H9 (cell line): ENCODE measurements at regions not wholly inside any gene's neighbourhood (a gene's known extent, or its start where the extent isn't known, plus 50 kb on each side); places are given as distances from the start of the nearest gene placed in this dataset.

Experiments used
- DNase-seq: peaks from one replicate; pipeline ENCODE4 v3.0.0-alpha.2; 2017
- H2AFZ ChIP-seq: one replicate; pipeline ENCODE4 v1.6.1; 2013; ENCODE audit warnings: mild to moderate bottlenecking, low read length, control low read depth, moderate library complexity
- H2AK5ac ChIP-seq: 2 replicates; pipeline ENCODE4 v1.6.1; 2013; ENCODE audit warnings: low read length, control low read depth, mixed read lengths; ENCODE audit not compliant: insufficient read length
- H2BK120ac ChIP-seq: one replicate; pipeline ENCODE4 v1.6.1; 2013; ENCODE audit warnings: low read depth, mild to moderate bottlenecking, low read length, control low read depth, inconsistent platforms; ENCODE audit not compliant: poor library complexity, severe bottlenecking
- H2BK12ac ChIP-seq: 2 replicates; pipeline ENCODE4 v1.6.1; 2013; ENCODE audit warnings: low read length, control low read depth, mixed read lengths, low read depth; ENCODE audit not compliant: insufficient read length
- H2BK15ac ChIP-seq: 2 replicates; pipeline ENCODE4 v1.6.1; 2013; ENCODE audit warnings: low read depth, low read length, control low read depth
- H2BK20ac ChIP-seq: one replicate; pipeline ENCODE4 v1.6.1; 2013; ENCODE audit warnings: low read depth, mild to moderate bottlenecking, low read length, control low read depth, inconsistent platforms; ENCODE audit not compliant: poor library complexity, severe bottlenecking
- H2BK5ac ChIP-seq: 2 replicates; pipeline ENCODE4 v1.6.1; 2013; ENCODE audit warnings: low read length, control low read depth, mixed read lengths; ENCODE audit not compliant: insufficient read length
- H3K14ac ChIP-seq: 2 replicates; pipeline ENCODE4 v1.6.1; 2013; ENCODE audit warnings: low read length, control low read depth; ENCODE audit not compliant: insufficient read depth
- H3K18ac ChIP-seq: 2 replicates; pipeline ENCODE4 v1.6.1; 2013; ENCODE audit warnings: low read depth, mild to moderate bottlenecking, mixed read lengths, low read length, control low read depth; ENCODE audit not compliant: insufficient read length
- H3K23ac ChIP-seq: 2 replicates; pipeline ENCODE4 v1.6.1; 2013; ENCODE audit warnings: low read length, control low read depth, mixed read lengths, low read depth; ENCODE audit not compliant: insufficient read length
- H3K23me2 ChIP-seq: 2 replicates; pipeline ENCODE4 v1.6.1; 2013; ENCODE audit warnings: low read depth, mild to moderate bottlenecking, mixed read lengths, low read length, control low read depth; ENCODE audit not compliant: insufficient read length, poor library complexity, severe bottlenecking
- H3K27ac ChIP-seq: 2 replicates; pipeline ENCODE4 v1.5.1; 2013; ENCODE audit warnings: low read length, control low read depth, mixed read lengths, low read depth; ENCODE audit not compliant: insufficient read length
- H3K27me3 ChIP-seq: 2 replicates; pipeline ENCODE4 v1.6.1; 2013; ENCODE audit warnings: low read length, control low read depth, inconsistent platforms; ENCODE audit not compliant: insufficient read depth
- H3K4ac ChIP-seq: 2 replicates; pipeline ENCODE4 v1.6.1; 2013; ENCODE audit warnings: low read depth, mild to moderate bottlenecking, control low read depth, inconsistent platforms, low read length, moderate library complexity
- H3K4me1 ChIP-seq: 2 replicates; pipeline ENCODE4 v1.6.1; 2013; ENCODE audit warnings: low read length, control low read depth, inconsistent platforms; ENCODE audit not compliant: insufficient read depth
- H3K4me2 ChIP-seq: 2 replicates; pipeline ENCODE4 v1.6.1; 2013; ENCODE audit warnings: low read length, control low read depth, mixed read lengths; ENCODE audit not compliant: insufficient read length, insufficient read depth
- H3K56ac ChIP-seq: 2 replicates; pipeline ENCODE4 v1.6.1; 2013; ENCODE audit warnings: low read depth, mild to moderate bottlenecking, mixed read lengths, low read length, control low read depth; ENCODE audit not compliant: insufficient read length
- H3K79me1 ChIP-seq: 2 replicates; pipeline ENCODE4 v1.6.1; 2013; ENCODE audit warnings: low read depth, mild to moderate bottlenecking, moderate library complexity, low read length, control low read depth, inconsistent platforms; ENCODE audit not compliant: insufficient read depth, poor library complexity, severe bottlenecking
- H3K79me2 ChIP-seq: 2 replicates; pipeline ENCODE4 v1.6.1; 2013; ENCODE audit warnings: low read length, control low read depth, inconsistent platforms; ENCODE audit not compliant: insufficient read depth
- H3K9ac ChIP-seq: 2 replicates; pipeline ENCODE4 v1.6.1; 2013; ENCODE audit warnings: low read length, control low read depth, mixed read lengths; ENCODE audit not compliant: insufficient read length; ENCODE audit errors: extremely low read depth
- H3K9me3 ChIP-seq: one replicate; pipeline ENCODE4 v1.6.1; 2013; ENCODE audit warnings: low read depth, low read length, inconsistent platforms; ENCODE audit not compliant: control insufficient read depth
- H3T11ph ChIP-seq: one replicate; pipeline ENCODE4 v1.6.1; 2013; ENCODE audit warnings: mild to moderate bottlenecking, low read length, control low read depth, inconsistent platforms
- H4K20me1 ChIP-seq: one replicate; pipeline ENCODE4 v1.6.1; 2013; ENCODE audit not compliant: control insufficient read depth, insufficient read length, insufficient read depth
- H4K5ac ChIP-seq: 2 replicates; pipeline ENCODE4 v1.6.1; 2013; ENCODE audit warnings: low read depth, mild to moderate bottlenecking, mixed read lengths, low read length, control low read depth; ENCODE audit not compliant: insufficient read length
- H4K8ac ChIP-seq: replicated peaks from 2 replicates; pipeline ENCODE4 v1.6.1; 2013; ENCODE audit warnings: low read length, control low read depth, mixed read lengths, low read depth; ENCODE audit not compliant: insufficient read length
- H4K91ac ChIP-seq: 2 replicates; pipeline ENCODE4 v1.6.1; 2013; ENCODE audit warnings: low read depth, mild to moderate bottlenecking, moderate library complexity, mixed read lengths, low read length, control low read depth; ENCODE audit not compliant: insufficient read length
- H3K27ac Mint-ChIP-seq, 3 experiments: 2 replicates in 2 of 3; 3 replicates in 1 of 3; pipeline ENCODE4 v1.8.0; 2020 to 2021; ENCODE audit warnings: mixed read lengths in 3 of 3, mild to moderate bottlenecking in 1 of 3, moderate library complexity in 1 of 3
- H3K27me3 Mint-ChIP-seq: 2 replicates; pipeline ENCODE4 v1.8.0; 2021; ENCODE audit warnings: low read depth, mild to moderate bottlenecking, moderate library complexity, mixed read lengths
- H3K36me3 Mint-ChIP-seq, 3 experiments: 2 replicates in 2 of 3; 3 replicates in 1 of 3; pipeline ENCODE4 v1.8.0; 2020 to 2021; ENCODE audit warnings: low read depth in 3 of 3, mixed read lengths in 3 of 3; ENCODE audit not compliant: insufficient read depth in 1 of 3
- H3K4me1 Mint-ChIP-seq, 2 experiments: 2 replicates each; pipeline ENCODE4 v1.8.0; 2020; ENCODE audit warnings: mixed read lengths in 2 of 2
- H3K4me3 Mint-ChIP-seq, 2 experiments: 2 replicates in 1 of 2; 3 replicates in 1 of 2; pipeline ENCODE4 v1.8.0; 2020 to 2021; ENCODE audit warnings: mild to moderate bottlenecking in 2 of 2, mixed read lengths in 2 of 2, moderate library complexity in 1 of 2
- H3K9me3 Mint-ChIP-seq, 2 experiments: 2 replicates in 1 of 2; 3 replicates in 1 of 2; pipeline ENCODE4 v1.8.0; 2020; ENCODE audit warnings: mild to moderate bottlenecking in 2 of 2, mixed read lengths in 2 of 2, moderate library complexity in 1 of 2
- CTCF ChIP-seq: fragments of 200-600 bp; sonication (generic); conservative IDR thresholded peaks from 3 replicates; pipeline ENCODE4 v1.8.0; 2021; ENCODE audit warnings: antibody characterized with exemption, mild to moderate bottlenecking
- WGBS: extraction: QIAGEN DNeasy Blood & Tissue Kit; methylation state at CpG from one replicate; pipeline ENCODE4 v1.1.7; 2013; ENCODE audit warnings: missing lambda C conversion rate, low lambda C conversion rate, mixed read lengths; ENCODE audit not compliant: insufficient read length; ENCODE audit errors: extremely low coverage; 5-methylcytosine and 5-hydroxymethylcytosine counted together

DNA sequence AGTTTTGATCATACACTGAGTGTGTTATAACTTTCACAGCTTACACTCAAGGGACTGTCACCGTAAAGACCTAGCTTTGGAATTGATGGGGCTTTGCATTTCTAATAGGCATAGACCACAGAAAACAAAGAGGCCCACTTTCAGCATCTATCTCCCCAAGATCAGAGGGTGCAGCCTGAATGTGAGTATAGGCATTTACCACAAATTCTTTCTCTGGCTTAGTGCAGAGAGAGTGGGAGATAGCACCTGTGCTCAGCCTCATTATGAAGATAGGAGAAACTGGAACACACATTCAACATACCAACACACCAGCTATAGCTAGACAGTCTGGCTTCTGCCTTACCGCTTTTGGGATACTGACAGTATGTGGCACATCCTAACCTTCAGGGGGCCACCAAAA, 783.4 kb upstream of the GRAMD2B start:
- Histone ChIP-seq H2AK5ac (no peak overlapping the region), H3K9me3 (no peaks in the 10 kb centered on the region), H3K27ac (no peak overlapping the region), H2AFZ (no peak overlapping the region), H3K27me3 (no peaks in the 10 kb centered on the region), H3K23me2 (no peaks in the 10 kb centered on the region), H3K56ac (no peak overlapping the region), H3T11ph (no peak overlapping the region), H2BK5ac (no peak overlapping the region), H3K4me2 (no peak overlapping the region), H3K9ac (no peak overlapping the region), H4K20me1 (no peaks in the 10 kb centered on the region), H3K23ac (no peak overlapping the region), H3K79me1 (no peaks in the 10 kb centered on the region), H4K91ac (no peak overlapping the region), H3K4me1 (no peaks in the 10 kb centered on the region), H4K8ac (no peak overlapping the region), H2BK15ac (no peak overlapping the region), H4K5ac (no peak overlapping the region), H3K79me2 (no peaks in the 10 kb centered on the region), H3K18ac (no peak overlapping the region), H2BK12ac (no peak overlapping the region), H2BK120ac (no peak overlapping the region), H3K14ac (no peak overlapping the region), H3K4ac (no peak overlapping the region), H2BK20ac (no peak overlapping the region)
- Mint-ChIP-seq H3K27me3 (no peaks in the 10 kb centered on the region), H3K4me3 (no peak overlapping the region), H3K4me1 (peaks cover 11 to 14% of the 10 kb centered on the region in 2 experiments; a peak in 2 of 4 replicates), H3K9me3 (peaks cover 9 to 13% of the 10 kb centered on the region in 2 experiments; a peak in 3 of 5 replicates), H3K27ac (no peak overlapping the region; a peak in 2 of 7 replicates), H3K36me3 (peaks cover 0 to 20% (median 2%) of the 10 kb centered on the region in 3 experiments; a peak in 4 of 7 replicates)
- no peak for TF ChIP-seq CTCF
- DNase-seq, result no peak
- no CpG with 5 or more reads among the region's 2 CpGs for WGBS
